HCT116 (cell line): ENCODE measurements at regions not wholly inside any gene's neighbourhood (a gene's known extent, or its start where the extent isn't known, plus 50 kb on each side); places are given as distances from the start of the nearest gene placed in this dataset.

Source experiments
- ATAC-seq: fragments of 200-7000 bp; cut with Tn5 transposase; 2 replicates; pipeline ENCODE4 v1.9.1; 2020; ENCODE audit warnings: mild to moderate bottlenecking, moderate library complexity
- BruUV-seq: library from RNA; stranded (reverse); fragments of 400-500 nt; replicated peaks from 2 replicates; lab custom pipeline; 2021; lab: Mats Ljungman, UMichigan
- CTCF ChIA-PET: fragments of 300-600 bp; sonication (Branson Sonifier 250); formaldehyde crosslinking; loops from one replicate; lab custom pipeline; 2021; ENCODE audit warnings: antibody characterized with exemption; lab: Charles Lee
- POLR2A ChIA-PET: fragments of 300-600, 350-600 bp; sonication (Branson Sonifier 250); formaldehyde crosslinking; loops from one replicate; lab custom pipeline; 2021; ENCODE audit warnings: antibody characterized with exemption; lab: Charles Lee
- RAD21 ChIA-PET, 2 experiments: fragments of 300-600 bp; sonication (Branson Sonifier 250); formaldehyde crosslinking; loops; one replicate each; lab custom pipeline; 2023; ENCODE audit warnings: low total read pairs in 2 of 2; ENCODE audit not compliant: uncharacterized antibody in 2 of 2, unreplicated experiment in 2 of 2, low non-redundant PET in 1 of 2; lab: Charles Lee
- DNase-seq: peaks from one replicate; pipeline ENCODE4 v3.0.0-alpha.2; 2010; ENCODE audit warnings: low read depth, low spot score
- H2AFZ ChIP-seq: fragments of 200-600 bp; shearing (Covaris generic), sonication (generic); 2 replicates; pipeline ENCODE4 v1.6.1; 2017; ENCODE audit warnings: low read depth, mixed run types, mixed read lengths, antibody characterized with exemption, low read length; ENCODE audit not compliant: poor library complexity, severe bottlenecking
- H3K27ac ChIP-seq: 2 replicates; pipeline ENCODE4 v1.5.1; 2012; ENCODE audit warnings: low read depth, low read length
- H3K27me3 ChIP-seq: fragments of 200-600 bp; sonication (generic); 2 replicates; pipeline ENCODE4 v1.6.1; 2016; ENCODE audit warnings: mixed run types, low read length, mixed read lengths; ENCODE audit not compliant: insufficient read depth
- H3K36me3 ChIP-seq, 2 experiments: fragments of 200-500 bp in 1 of 2; fragments of 200-600 bp in 1 of 2; sonication (Bioruptor generic) in 1 of 2; sonication (generic) in 1 of 2; 2 replicates each; pipeline versions ENCODE4 v1.5.1 to v1.6.1; 2014 to 2016; ENCODE audit warnings: low read length in 2 of 2, inconsistent platforms in 1 of 2, mixed read lengths in 1 of 2, mixed run types in 1 of 2; ENCODE audit not compliant: insufficient read depth in 2 of 2, control insufficient read depth in 1 of 2
- H3K4me1 ChIP-seq, 2 experiments: fragments of 200-600 bp in 1 of 2; sonication (generic) in 1 of 2; 2 replicates each; pipeline versions ENCODE4 v1.5.1 to v1.6.1; 2012 to 2017; ENCODE audit warnings: low read length in 2 of 2, inconsistent platforms in 1 of 2, mild to moderate bottlenecking in 1 of 2, mixed read lengths in 1 of 2, mixed run types in 1 of 2, moderate library complexity in 1 of 2; ENCODE audit not compliant: insufficient read depth in 2 of 2, control insufficient read depth in 1 of 2
- H3K4me2 ChIP-seq: fragments of 200-600 bp; sonication (generic); 2 replicates; pipeline ENCODE4 v1.6.1; 2017; ENCODE audit warnings: mixed run types, low read length, mixed read lengths
- H3K4me3 ChIP-seq, 2 experiments: fragments of 200-600 bp in 1 of 2; sonication (generic) in 1 of 2; replicated peaks in 1 of 2; 2 replicates each; pipeline ENCODE4 v1.5.1; 2011 to 2016; ENCODE audit warnings: low read length in 2 of 2, control low read depth in 1 of 2, low read depth in 1 of 2, mild to moderate bottlenecking in 1 of 2, mixed read lengths in 1 of 2, mixed run types in 1 of 2
- H3K79me2 ChIP-seq: fragments of 200-600 bp; sonication (generic); 2 replicates; pipeline ENCODE4 v1.6.1; 2017; ENCODE audit warnings: mild to moderate bottlenecking, mixed run types, low read length, moderate library complexity, mixed read lengths; ENCODE audit not compliant: insufficient read depth
- H3K9ac ChIP-seq: fragments of 200-600 bp; sonication (generic); 2 replicates; pipeline ENCODE4 v1.6.1; 2016; ENCODE audit warnings: low read length, mixed read lengths
- H3K9me2 ChIP-seq: fragments of 200-600 bp; sonication (generic), shearing (Covaris generic); 2 replicates; pipeline ENCODE4 v1.6.1; 2017; ENCODE audit warnings: mixed run types, mild to moderate bottlenecking, moderate library complexity; ENCODE audit not compliant: insufficient read depth
- H3K9me3 ChIP-seq, 2 experiments: fragments of 200-500 bp in 1 of 2; fragments of 200-600 bp in 1 of 2; sonication (Bioruptor generic) in 1 of 2; sonication (generic) in 1 of 2; 2 replicates each; pipeline ENCODE4 v1.6.1; 2014 to 2017; ENCODE audit warnings: low read length in 2 of 2, mixed read lengths in 2 of 2, inconsistent platforms in 1 of 2, low read depth in 1 of 2, mild to moderate bottlenecking in 1 of 2, mixed run types in 1 of 2, moderate library complexity in 1 of 2; ENCODE audit not compliant: control insufficient read depth in 1 of 2, insufficient read depth in 1 of 2
- H4K20me1 ChIP-seq: fragments of 200-600 bp; sonication (generic), shearing (Covaris generic); 2 replicates; pipeline ENCODE4 v1.6.1; 2017; ENCODE audit warnings: mixed run types, mild to moderate bottlenecking, moderate library complexity; ENCODE audit not compliant: insufficient read depth
- CBX3 ChIP-seq: IDR thresholded peaks from 2 replicates; pipeline ENCODE4 v1.6.1; 2012; ENCODE audit warnings: low read depth
- CEBPB ChIP-seq: IDR thresholded peaks from 2 replicates; pipeline ENCODE4 v1.6.1; 2012; ENCODE audit warnings: low read depth
- CTCF ChIP-seq, 3 experiments: fragments of 200-600 bp in 1 of 3; sonication (generic) in 1 of 3; IDR thresholded peaks in 2 of 3; conservative IDR thresholded peaks in 1 of 3; 2 replicates each; pipeline ENCODE4 v1.5.1; 2012 to 2017; ENCODE audit warnings: low read depth in 2 of 3, low read length in 2 of 3, antibody characterized with exemption in 1 of 3, borderline replicate concordance in 1 of 3, control low read depth in 1 of 3, mild to moderate bottlenecking in 1 of 3, mixed read lengths in 1 of 3, mixed run types in 1 of 3, moderate library complexity in 1 of 3; ENCODE audit not compliant: insufficient read depth in 1 of 3
- EGR1 ChIP-seq: IDR thresholded peaks from 2 replicates; pipeline ENCODE4 v1.6.1; 2012; ENCODE audit warnings: low read depth
- EZH2phosphoT487 ChIP-seq: fragments of 200-600 bp; IDR thresholded peaks from 2 replicates; pipeline ENCODE4 v1.6.1; 2018; ENCODE audit warnings: antibody characterized with exemption, borderline replicate concordance
- MAX ChIP-seq: IDR thresholded peaks from 2 replicates; pipeline ENCODE4 v1.6.1; 2012
- POLR2A ChIP-seq: IDR thresholded peaks from 2 replicates; pipeline ENCODE4 v1.7.0; 2011; ENCODE audit warnings: borderline replicate concordance; ENCODE audit not compliant: insufficient read depth, insufficient read length; ENCODE audit errors: extremely low read depth
- RAD21 ChIP-seq: IDR thresholded peaks from 2 replicates; pipeline ENCODE4 v1.6.1; 2012; ENCODE audit warnings: low read depth, mild to moderate bottlenecking
- SIN3A ChIP-seq: IDR thresholded peaks from 2 replicates; pipeline ENCODE4 v1.6.1; 2012; ENCODE audit warnings: low read depth
- SRF ChIP-seq: IDR thresholded peaks from 2 replicates; pipeline ENCODE4 v1.6.1; 2012; ENCODE audit warnings: low read depth
- TCF7L2 ChIP-seq: IDR thresholded peaks from 2 replicates; pipeline ENCODE4 v1.7.0; 2011; ENCODE audit warnings: borderline replicate concordance, inconsistent platforms; ENCODE audit not compliant: insufficient read depth, insufficient read length; ENCODE audit errors: extremely low read depth
- ZBTB33 ChIP-seq: IDR thresholded peaks from 2 replicates; pipeline ENCODE4 v1.6.1; 2011; ENCODE audit warnings: mild to moderate bottlenecking, low read length, moderate library complexity; ENCODE audit not compliant: insufficient replicate concordance; ENCODE audit errors: extremely low read depth
- ZFX ChIP-seq: fragments of 450-650 bp; IDR thresholded peaks from 2 replicates; pipeline ENCODE4 v1.6.1; 2017
- ZNF274 ChIP-seq: fragments of 200-500 bp; sonication (Bioruptor generic); IDR thresholded peaks from 2 replicates; pipeline ENCODE4 v1.6.1; 2014; ENCODE audit warnings: mild to moderate bottlenecking, low read depth, low read length, inconsistent platforms
- intact Hi-C: fragments of 100-400 bp; cut with micrococcal nuclease; formaldehyde crosslinking; loops from 2 replicates; pipeline ENCODE4 v1.10.0; 2022

GRCh38 chr5:173709145-173709544, 92.7 kb upstream of the BOD1 start:
- ChIA-PET CTCF (no interaction called here), RAD21 (no interaction called here), POLR2A (no interaction called here)
- no TSS peak for BruUV-seq
- peaks cover 0 to under 1% of the 10 kb centered on the region in 2 experiments; a peak in 1 of 4 replicates for H3K4me1 ChIP-seq
- H3K9me2 ChIP-seq = no peaks in the 10 kb centered on the region
- ATAC-seq (no peak), DNase-seq (no peak)
- H4K20me1 ChIP-seq = no peaks in the 10 kb centered on the region
- H3K4me3 ChIP-seq = no peak overlapping the region
- H3K79me2 ChIP-seq = no peaks in the 10 kb centered on the region
- H3K9ac ChIP-seq = no peak overlapping the region
- no peak for TF ChIP-seq ZBTB33
- no peak for TF ChIP-seq EGR1
- no peak for TF ChIP-seq POLR2A
- no peak for TF ChIP-seq SRF
- TF ChIP-seq MAX = no peak
- intact Hi-C loops = no loop called here
- no peaks in the 10 kb centered on the region for H3K9me3 ChIP-seq
- H3K4me2 ChIP-seq = no peak overlapping the region
- no peak overlapping the region for H2AFZ ChIP-seq
- no peaks in the 10 kb centered on the region for H3K27me3 ChIP-seq
- H3K27ac ChIP-seq = no peak overlapping the region
- H3K36me3 ChIP-seq = no peaks in the 10 kb centered on the region

- H3K4me3 ChIP-seq = no peak overlapping the region
- H3K27ac ChIP-seq = no peak overlapping the region
- H3K36me3 ChIP-seq = no peaks in the 10 kb centered on the region
- no peak overlapping the region for H3K4me2 ChIP-seq
- no peak overlapping the region for H3K9ac ChIP-seq
- POLR2A ChIA-PET = no interaction called here
- intact Hi-C loops = no loop called here
- no peaks in the 10 kb centered on the region for H4K20me1 ChIP-seq
- no peak for DNase-seq
- no peaks in the 10 kb centered on the region for H3K79me2 ChIP-seq
- peaks cover 0 to 7% of the 10 kb centered on the region in 2 experiments; a peak in 2 of 4 replicates for H3K4me1 ChIP-seq
- CTCF ChIA-PET = no interaction called here
- H3K9me2 ChIP-seq = no peaks in the 10 kb centered on the region
- no peaks in the 10 kb centered on the region for H3K9me3 ChIP-seq
- RAD21 ChIA-PET = no interaction called here
- ATAC-seq = no peak
- H2AFZ ChIP-seq = no peak overlapping the region
- BruUV-seq = no TSS peak
- no peaks in the 10 kb centered on the region for H3K27me3 ChIP-seq
- TF ChIP-seq ZNF274 = no peak
- no peak for TF ChIP-seq SRF
- no peak for TF ChIP-seq CEBPB
- no peak for TF ChIP-seq SIN3A
- no peak for TF ChIP-seq EZH2phosphoT487
- no peak for TF ChIP-seq ZFX
- no peak for TF ChIP-seq TCF7L2
- no peak for TF ChIP-seq EGR1
- TF ChIP-seq RAD21 = no peak
- TF ChIP-seq ZBTB33 = no peak
- TF ChIP-seq CTCF (IDR thresholded peaks at IDR 0.05 in 2 of 3, conservative IDR thresholded peaks at IDR 0.05 in 1 of 3; ENCODE audit: borderline replicate concordance in 1 of 3, insufficient read depth in 1 of 3, low read depth in 2 of 3, low read length in 2 of 3) = no peak
- TF ChIP-seq CBX3 = no peak
Observed at GRCh38 chr5:173709761-173710160, 93.3 kb upstream of the BOD1 start.
